Ishikawa (cell line): ENCODE measurements at regions not wholly inside any gene's neighbourhood (a gene's known extent, or its start where the extent isn't known, plus 50 kb on each side); places are given as distances from the start of the nearest gene placed in this dataset.

ENCODE experiments used
- CEBPB ChIP-seq: IDR thresholded peaks from 2 replicates; pipeline ENCODE4 v1.6.1; 2012
- CREB1 ChIP-seq: IDR thresholded peaks from 2 replicates; pipeline ENCODE4 v1.6.1; 2012; ENCODE audit warnings: low read depth
- EGR1 ChIP-seq: IDR thresholded peaks from 2 replicates; pipeline ENCODE4 v1.6.1; 2012
- EP300 ChIP-seq: IDR thresholded peaks from 2 replicates; pipeline ENCODE4 v1.6.1; 2012; ENCODE audit warnings: borderline replicate concordance
- FOXM1 ChIP-seq: IDR thresholded peaks from 2 replicates; pipeline ENCODE4 v1.6.1; 2012; ENCODE audit warnings: low read depth, borderline replicate concordance
- MAX ChIP-seq: IDR thresholded peaks from 2 replicates; pipeline ENCODE4 v1.6.1; 2012
- NFIC ChIP-seq: IDR thresholded peaks from 2 replicates; pipeline ENCODE4 v1.6.1; 2012
- RAD21 ChIP-seq: IDR thresholded peaks from 2 replicates; pipeline ENCODE4 v1.6.1; 2012; ENCODE audit warnings: low read depth
- REST ChIP-seq: IDR thresholded peaks from 2 replicates; pipeline ENCODE4 v1.6.1; 2012; ENCODE audit warnings: low read depth, mild to moderate bottlenecking
- TAF1 ChIP-seq: IDR thresholded peaks from 2 replicates; pipeline ENCODE4 v1.6.1; 2012; ENCODE audit warnings: low read depth, mild to moderate bottlenecking
- TCF12 ChIP-seq: IDR thresholded peaks from 2 replicates; pipeline ENCODE4 v1.6.1; 2012; ENCODE audit warnings: low read depth
- TEAD4 ChIP-seq: IDR thresholded peaks from 2 replicates; pipeline ENCODE4 v1.6.1; 2012
- USF1 ChIP-seq: IDR thresholded peaks from 2 replicates; pipeline ENCODE4 v1.6.1; 2012
- YY1 ChIP-seq: IDR thresholded peaks from 2 replicates; pipeline ENCODE4 v1.6.1; 2012; ENCODE audit warnings: low read depth
- ZBTB7A ChIP-seq: IDR thresholded peaks from 2 replicates; pipeline ENCODE4 v1.6.1; 2012; ENCODE audit warnings: low read depth

GRCh38 chr1:218711001-218711400, 365.9 kb downstream of the TGFB2 start:
- TF ChIP-seq RAD21 (no peak), USF1 (no peak)

GRCh38 chr1:218711884-218712674, 366.9 kb downstream of the TGFB2 start:
- TF ChIP-seq RAD21 (no peak), YY1 (no peak), TCF12 (no peak), CEBPB (peak; percentile 32; the same call in 1 of the 2 replicates)

GRCh38 chr1:218712677-218713076, 367.5 kb downstream of the TGFB2 start:
- TF ChIP-seq USF1 (no peak), MAX (no peak), NFIC (no peak), EGR1 (no peak), EP300 (no peak), REST (no peak), TAF1 (no peak), TEAD4 (no peak), CEBPB (no peak), RAD21 (no peak), CREB1 (no peak), ZBTB7A (no peak), FOXM1 (no peak), YY1 (no peak), TCF12 (no peak)

GRCh38 chr1:218715961-218716669, 371.0 kb downstream of the TGFB2 start:
- TF ChIP-seq TEAD4 = no peak
- TF ChIP-seq TCF12 = no peak
- no peak for TF ChIP-seq MAX

- TF ChIP-seq USF1 = no peak
- no peak for TF ChIP-seq YY1
- no peak for TF ChIP-seq TAF1
- no peak for TF ChIP-seq ZBTB7A
- no peak for TF ChIP-seq FOXM1
- TF ChIP-seq CREB1 = no peak
- TF ChIP-seq CEBPB = no peak
- no peak for TF ChIP-seq RAD21
- TF ChIP-seq EGR1 = no peak
- TF ChIP-seq TCF12 = no peak
Measured at GRCh38 chr1:218717575-218717974, 372.4 kb downstream of the TGFB2 start.

- TF ChIP-seq CREB1 = no peak
- no peak for TF ChIP-seq RAD21
- no peak for TF ChIP-seq TCF12
- TF ChIP-seq NFIC = no peak
- TF ChIP-seq CEBPB = no peak
- no peak for TF ChIP-seq EGR1
- no peak for TF ChIP-seq USF1
- no peak for TF ChIP-seq TAF1
- no peak for TF ChIP-seq REST
- no peak for TF ChIP-seq FOXM1
- TF ChIP-seq TEAD4 = no peak
- no peak for TF ChIP-seq ZBTB7A
- TF ChIP-seq MAX = no peak
- TF ChIP-seq EP300 = no peak
Measured at GRCh38 chr1:218718206-218718605, 373.1 kb downstream of the TGFB2 start.
